Large intestine (tissue), 3 donors: ENCODE measurements at regions not wholly inside any gene's neighbourhood (a gene's known extent, or its start where the extent isn't known, plus 50 kb on each side); places are given as distances from the start of the nearest gene placed in this dataset.
"Not testable (repeated sequence)": the region's sequence is repeated elsewhere in the genome, so short reads cannot be mapped to it uniquely, and the experiment has no call there.

Experiments used
- DNase-seq, 2 donors: peaks; one replicate each; pipeline versions ENCODE4 v3.0.0 to v3.0.0-alpha.2; 2013
- H3K27ac ChIP-seq: one replicate; pipeline ENCODE4 v1.5.1; 2013; ENCODE audit warnings: low read length
- H3K27me3 ChIP-seq: 2 replicates; pipeline ENCODE4 v1.6.1; 2013; ENCODE audit warnings: low read length; ENCODE audit not compliant: control insufficient read depth, insufficient read depth
- H3K36me3 ChIP-seq: 2 replicates; pipeline ENCODE4 v1.6.1; 2013; ENCODE audit warnings: low read length; ENCODE audit not compliant: control insufficient read depth, insufficient read depth
- H3K4me1 ChIP-seq: one replicate; pipeline ENCODE4 v1.6.1; 2013; ENCODE audit warnings: low read length; ENCODE audit not compliant: control insufficient read depth, insufficient read depth
- H3K4me3 ChIP-seq: one replicate; pipeline ENCODE4 v1.5.1; 2013; ENCODE audit warnings: low read length
- H3K9me3 ChIP-seq: one replicate; pipeline ENCODE4 v1.6.1; 2013; ENCODE audit warnings: mild to moderate bottlenecking, low read depth, low read length, moderate library complexity; ENCODE audit not compliant: control insufficient read depth
- WGBS: methylation state at CpG from one replicate; pipeline ENCODE4 v1.1.5; 2013; ENCODE audit warnings: low lambda C conversion rate; ENCODE audit not compliant: insufficient coverage; 5-methylcytosine and 5-hydroxymethylcytosine counted together

- DNase-seq: peak in 1 of 2 donors; percentile 73
- Histone ChIP-seq H3K36me3 (no peaks in the 10 kb centered on the region), H3K9me3 (no peaks in the 10 kb centered on the region), H3K4me3 (no peak overlapping the region), H3K27ac (peak overlapping the region; percentile 43), H3K27me3 (no peaks in the 10 kb centered on the region), H3K4me1 (peaks cover 10% of the 10 kb centered on the region)
- WGBS: 43% methylated on average over 4 of the region's 9 CpGs
Observed at GRCh38 chr14:49959822-49960408, 67.0 kb downstream of the ARF6 start.

DNA sequence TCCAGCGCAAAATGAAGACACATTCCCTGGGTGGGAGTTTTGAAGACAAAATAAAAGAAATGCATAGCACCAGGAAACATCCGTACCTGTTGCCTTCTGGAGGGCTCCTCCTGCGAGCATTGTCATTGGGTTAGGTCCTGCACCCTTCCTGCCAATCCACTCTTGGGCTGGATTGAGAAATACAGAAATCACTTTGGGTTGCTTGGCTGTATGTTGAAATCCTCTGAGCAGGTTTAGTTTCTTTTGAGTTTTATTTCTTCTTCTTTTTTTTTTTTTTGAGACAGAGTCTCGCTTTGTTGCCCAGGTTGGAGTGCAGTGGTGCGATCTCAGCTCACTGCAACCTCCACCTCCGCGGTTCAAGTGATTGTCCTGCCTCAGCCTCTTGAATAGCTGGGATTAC lies 67.6 kb downstream of the ARF6 start:
- H3K4me1 ChIP-seq: peaks cover 15% of the 10 kb centered on the region
- no CpG with 5 or more reads among the region's 7 CpGs for WGBS
- no peaks in the 10 kb centered on the region for H3K36me3 ChIP-seq
- DNase-seq: no peak
- no peaks in the 10 kb centered on the region for H3K9me3 ChIP-seq
- peak overlapping the region; percentile 43 for H3K27ac ChIP-seq
- H3K27me3 ChIP-seq: no peaks in the 10 kb centered on the region
- no peak overlapping the region for H3K4me3 ChIP-seq

DNA sequence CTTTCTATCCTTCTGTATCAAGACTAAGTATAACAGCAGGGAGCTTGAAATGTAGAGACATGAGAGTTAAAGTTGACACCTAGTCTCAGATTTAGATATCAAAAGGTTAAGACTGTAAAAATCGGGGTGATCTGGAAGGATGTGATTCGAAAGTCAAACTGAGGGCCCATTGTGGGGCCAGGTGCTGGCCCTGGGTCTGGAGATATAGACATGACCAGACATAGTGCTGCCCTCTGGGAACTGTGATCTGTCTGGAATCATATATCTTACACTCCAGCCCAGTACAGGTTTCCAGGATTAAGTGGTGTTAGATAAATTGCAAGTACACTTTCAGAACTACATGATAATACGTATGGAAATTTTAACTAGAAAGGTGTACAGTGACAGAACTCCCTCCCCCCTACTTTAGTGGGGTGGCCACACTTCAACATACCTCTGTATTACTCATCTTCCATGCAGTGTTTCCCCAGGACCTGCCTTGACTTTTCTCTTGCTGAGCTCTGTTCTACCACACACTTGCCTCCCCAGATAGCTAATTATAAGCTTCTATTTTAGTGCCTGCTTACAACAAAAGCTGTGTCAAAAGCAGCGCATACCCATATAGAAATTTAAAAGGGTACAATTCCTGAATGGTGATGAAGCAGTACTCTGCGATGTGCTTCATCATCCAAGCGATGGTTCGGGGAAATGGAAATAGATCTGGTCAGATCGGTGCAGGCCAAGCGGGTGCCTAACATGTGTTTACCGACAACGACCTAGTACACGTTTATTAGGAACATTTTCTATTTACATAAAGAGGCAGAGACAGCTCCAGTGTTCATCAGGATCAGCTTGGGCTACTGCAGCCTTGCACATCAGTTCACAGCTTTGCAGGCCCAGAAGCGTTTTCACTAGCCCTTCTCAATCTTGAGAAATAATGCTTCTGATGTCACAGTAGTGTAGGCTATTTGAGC lies 68.7 kb downstream of the ARF6 start:
- H3K36me3 ChIP-seq: no peaks in the 10 kb centered on the region
- no peak overlapping the region for H3K27ac ChIP-seq
- H3K27me3 ChIP-seq: no peaks in the 10 kb centered on the region
- no peaks in the 10 kb centered on the region for H3K9me3 ChIP-seq
- no CpG with 5 or more reads among the region's 13 CpGs for WGBS
- no peak overlapping the region for H3K4me3 ChIP-seq
- H3K4me1 ChIP-seq: peaks cover 24% of the 10 kb centered on the region
- no peak for DNase-seq

- H3K9me3 ChIP-seq: no peaks in the 10 kb centered on the region
- H3K27ac ChIP-seq: no peak overlapping the region
- no peak overlapping the region for H3K4me3 ChIP-seq
- no peak for DNase-seq
- H3K27me3 ChIP-seq: no peaks in the 10 kb centered on the region
- 100% methylated on average over 2 of the region's 6 CpGs for WGBS
- H3K36me3 ChIP-seq: no peaks in the 10 kb centered on the region
- peaks cover 28% of the 10 kb centered on the region for H3K4me1 ChIP-seq
Observed at GRCh38 chr14:49962621-49963020, 69.7 kb downstream of the ARF6 start.

DNA sequence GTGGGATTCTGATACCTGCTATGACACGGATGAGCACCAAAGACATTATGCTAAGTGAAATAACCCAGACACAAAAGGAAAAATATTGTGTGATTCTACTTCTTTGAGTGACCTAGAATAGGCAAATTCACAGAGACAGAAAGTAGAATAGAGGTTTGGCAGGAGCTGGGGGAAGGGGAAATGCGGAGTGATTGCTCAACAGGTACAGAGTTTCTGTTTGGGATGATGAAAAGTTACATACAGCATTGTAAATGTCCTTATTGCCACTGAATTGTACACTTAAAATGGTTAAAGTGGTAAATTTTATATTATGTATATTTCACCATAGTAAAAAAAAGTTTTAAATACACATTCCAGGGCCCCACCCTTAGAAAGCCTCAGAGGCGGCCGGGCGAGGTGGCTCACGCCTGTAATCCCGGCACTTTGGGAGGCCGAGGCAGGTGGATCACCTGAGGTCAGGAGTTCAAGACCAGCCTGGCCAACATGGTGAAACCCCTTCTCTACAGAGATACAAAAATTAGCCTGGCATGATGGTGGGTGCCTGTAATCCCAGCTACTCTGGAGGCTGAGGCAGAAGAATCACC lies 72.3 kb downstream of the ARF6 start:
- H3K36me3 ChIP-seq, H3K4me3 ChIP-seq, H3K9me3 ChIP-seq, H3K27me3 ChIP-seq: not testable (repeated sequence)
- Histone ChIP-seq H3K27ac (peak overlapping the region; percentile 92), H3K4me1 (peaks cover 28% of the 10 kb centered on the region)
- peak in 1 of 2 donors; percentile 44 for DNase-seq
- WGBS: 50% methylated on average over 2 of the region's 8 CpGs

DNA sequence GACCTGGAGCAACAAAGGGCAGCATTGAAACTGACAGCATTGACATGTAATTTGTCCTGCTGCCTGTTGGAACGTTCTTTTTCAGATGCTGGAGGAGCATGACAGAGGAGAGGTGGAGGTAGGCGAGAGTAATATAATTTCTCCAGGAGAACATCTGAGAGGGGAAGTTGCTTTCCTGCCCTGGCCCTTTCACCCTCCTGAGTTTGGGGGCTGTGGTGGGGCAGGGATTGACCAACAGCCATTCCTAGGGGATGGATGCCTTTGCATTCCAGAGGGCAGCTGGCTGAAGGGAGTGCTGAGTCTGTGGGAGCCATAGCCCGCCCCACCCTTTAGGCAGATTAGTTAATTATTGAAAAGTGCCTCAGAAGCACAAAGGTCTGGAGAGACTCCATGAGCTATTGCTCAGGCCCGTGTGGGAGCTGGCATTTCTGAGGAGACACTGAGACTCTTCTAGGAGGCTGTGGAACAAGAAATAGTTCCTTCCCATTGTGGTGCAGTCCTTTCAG lies 73.5 kb downstream of the ARF6 start:
- Histone ChIP-seq H3K36me3 (no peaks in the 10 kb centered on the region), H3K4me3 (no peak overlapping the region), H3K27me3 (no peaks in the 10 kb centered on the region), H3K4me1 (peaks cover 33% of the 10 kb centered on the region), H3K27ac (peak overlapping the region; percentile 92), H3K9me3 (no peaks in the 10 kb centered on the region)
- WGBS: no CpG with 5 or more reads among the region's 4 CpGs
- peak; percentile 86 to 95 for DNase-seq

DNA sequence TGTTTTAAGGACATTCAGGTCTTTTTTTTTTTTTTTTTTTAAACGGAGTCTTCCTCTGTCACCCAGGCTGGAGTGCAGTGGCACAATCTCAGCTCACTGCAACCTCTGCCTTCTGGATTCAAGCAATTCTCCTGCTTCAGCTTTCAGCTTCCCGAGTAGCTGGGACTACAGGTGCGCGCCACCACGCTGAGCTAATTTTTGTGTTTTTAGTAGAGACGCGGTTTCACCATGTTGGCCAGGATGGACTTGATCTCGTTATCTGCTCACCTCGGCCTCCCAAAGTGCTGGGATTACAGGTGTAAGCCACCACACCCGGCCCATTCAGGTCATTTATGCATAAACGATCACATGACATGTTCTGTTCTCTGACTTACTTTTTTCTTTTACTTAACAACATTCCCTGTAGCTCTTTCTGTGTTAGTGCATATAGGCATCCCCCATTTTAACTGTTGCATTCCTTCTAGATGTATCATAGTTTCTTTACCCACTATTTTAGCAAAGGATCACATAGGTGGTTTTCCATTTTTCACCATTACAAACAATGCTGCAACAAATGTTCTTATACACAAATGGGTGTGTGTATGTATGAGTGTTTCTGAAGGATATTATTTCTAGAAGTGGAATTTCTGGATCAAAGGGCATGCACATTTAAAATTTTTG lies 74.2 kb downstream of the ARF6 start:
- Histone ChIP-seq H3K4me3 (no peak overlapping the region), H3K36me3 (no peaks in the 10 kb centered on the region), H3K27me3 (no peaks in the 10 kb centered on the region), H3K9me3 (no peaks in the 10 kb centered on the region), H3K27ac (peak overlapping the region; percentile 92), H3K4me1 (peaks cover 41% of the 10 kb centered on the region)
- DNase-seq: no peak
- no CpG with 5 or more reads among the region's 11 CpGs for WGBS

DNA sequence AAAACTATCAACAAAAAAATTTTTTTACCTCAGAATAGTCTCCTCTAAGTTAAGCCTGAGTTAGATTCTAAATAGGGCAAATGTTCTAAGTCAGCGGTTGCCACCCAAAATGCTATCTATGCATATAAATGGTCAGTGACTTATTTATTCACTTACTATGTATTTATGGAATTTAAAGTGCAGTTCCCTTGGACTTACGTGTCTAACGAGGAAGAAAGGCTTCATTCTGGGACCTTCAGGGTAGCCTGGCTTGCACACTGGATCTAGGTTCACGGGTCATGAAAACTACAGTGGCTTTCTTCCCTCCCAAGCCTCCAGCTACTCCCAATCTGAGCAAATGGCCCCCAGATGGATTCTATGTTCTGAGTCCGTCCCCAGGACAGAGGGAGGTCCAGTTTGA lies 77.1 kb downstream of the ARF6 start:
- Histone ChIP-seq H3K27me3 (no peaks in the 10 kb centered on the region), H3K36me3 (no peaks in the 10 kb centered on the region), H3K9me3 (no peaks in the 10 kb centered on the region), H3K27ac (peak overlapping the region; percentile 82), H3K4me1 (peaks cover 62% of the 10 kb centered on the region), H3K4me3 (no peak overlapping the region)
- no peak for DNase-seq
- WGBS: no CpG with 5 or more reads among the region's 5 CpGs

GRCh38 chr14:49970474-49971147 lies 77.7 kb downstream of the ARF6 start:
- Histone ChIP-seq H3K9me3 (no peaks in the 10 kb centered on the region), H3K36me3 (no peaks in the 10 kb centered on the region), H3K4me3 (no peak overlapping the region), H3K4me1 (peaks cover 62% of the 10 kb centered on the region), H3K27me3 (no peaks in the 10 kb centered on the region), H3K27ac (peak overlapping the region; percentile 82)
- no CpG with 5 or more reads among the region's 8 CpGs for WGBS
- DNase-seq: peak; percentile 76 to 92
